ENCODE measurements at regions not wholly inside any gene's neighbourhood (a gene's known extent, or its start where the extent isn't known, plus 50 kb on each side); places are given as distances from the start of the nearest gene placed in this dataset.

DNA sequence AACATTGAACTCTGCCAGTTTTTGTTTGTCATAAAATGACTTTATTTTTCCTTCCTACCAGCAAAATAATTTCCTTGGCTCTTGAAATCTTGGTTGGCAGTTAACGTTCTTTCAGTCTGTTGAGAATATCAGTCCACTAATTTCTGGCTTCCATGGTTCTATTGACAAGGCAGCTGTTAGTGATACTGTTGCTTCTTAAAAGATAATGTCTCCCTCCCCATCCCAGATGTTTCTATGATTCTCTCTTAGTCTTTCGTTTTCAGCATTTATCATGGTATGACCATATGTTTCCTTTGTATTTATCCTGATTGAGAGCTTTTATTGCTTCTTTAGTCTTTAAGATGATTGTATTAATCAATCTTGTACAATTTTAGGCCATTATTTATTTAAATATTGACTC lies 81.1 kb upstream of the STK26 start:
- TF ChIP-seq CTCF (IDR thresholded peaks at IDR 0.05; ENCODE audit: insufficient read depth, low read length), result no peak
- TF ChIP-seq POLR2AphosphoS5 (IDR thresholded peaks at IDR 0.05; ENCODE audit: low read depth), result no peak
- no peak for TF ChIP-seq SPI1 (IDR thresholded peaks at IDR 0.05; ENCODE audit: borderline replicate concordance, low read depth)
